OCI-LY1 (cell line): ENCODE measurements at regions not wholly inside any gene's neighbourhood (a gene's known extent, or its start where the extent isn't known, plus 50 kb on each side); places are given as distances from the start of the nearest gene placed in this dataset.

Experiments
- H2AFZ ChIP-seq: fragments of 200-600 bp; sonication (generic), shearing (Covaris generic); 2 replicates; pipeline ENCODE4 v1.6.0; 2014; ENCODE audit warnings: antibody characterized with exemption, mild to moderate bottlenecking, low read length
- H3F3A ChIP-seq: fragments of 200-600 bp; sonication (generic), shearing (Covaris generic); 2 replicates; pipeline ENCODE4 v1.6.0; 2014; ENCODE audit warnings: mild to moderate bottlenecking, antibody characterized with exemption, low read length, moderate library complexity; ENCODE audit not compliant: insufficient read depth
- H3K27ac ChIP-seq: fragments of 200-600 bp; sonication (generic); 2 replicates; pipeline ENCODE4 v1.5.1; 2014; ENCODE audit warnings: low read length, mixed run types, mild to moderate bottlenecking, low read depth; ENCODE audit not compliant: poor library complexity, severe bottlenecking
- H3K27me3 ChIP-seq: fragments of 200-600 bp; sonication (generic); 2 replicates; pipeline ENCODE4 v1.6.0; 2014; ENCODE audit warnings: antibody characterized with exemption, mild to moderate bottlenecking, low read length, moderate library complexity; ENCODE audit not compliant: insufficient read depth
- H3K36me3 ChIP-seq: fragments of 200-600 bp; sonication (generic); 2 replicates; pipeline ENCODE4 v1.6.1; 2014; ENCODE audit warnings: mild to moderate bottlenecking, antibody characterized with exemption, low read length, moderate library complexity, mixed read lengths; ENCODE audit not compliant: insufficient read depth
- H3K4me1 ChIP-seq: fragments of 200-600 bp; sonication (generic); 2 replicates; pipeline ENCODE4 v1.5.1; 2014; ENCODE audit warnings: mild to moderate bottlenecking, low read length, moderate library complexity; ENCODE audit not compliant: insufficient read depth, severe bottlenecking
- H3K4me2 ChIP-seq: fragments of 200-600 bp; sonication (generic), shearing (Covaris generic); 2 replicates; pipeline ENCODE4 v1.6.1; 2014; ENCODE audit warnings: low read length
- H3K4me3 ChIP-seq: fragments of 200-600 bp; sonication (generic); 2 replicates; pipeline ENCODE4 v1.5.1; 2014; ENCODE audit warnings: low read length, low read depth, mild to moderate bottlenecking, mixed read lengths; ENCODE audit not compliant: poor library complexity, severe bottlenecking
- H3K79me2 ChIP-seq: fragments of 200-600 bp; shearing (Covaris generic); 2 replicates; pipeline ENCODE4 v1.6.1; 2016; ENCODE audit warnings: mixed run types, low read length, mixed read lengths; ENCODE audit not compliant: insufficient read depth
- H3K9ac ChIP-seq: fragments of 200-600 bp; sonication (generic), shearing (Covaris generic); 2 replicates; pipeline ENCODE4 v1.6.1; 2014; ENCODE audit warnings: mild to moderate bottlenecking, low read length, mixed read lengths
- H3K9me2 ChIP-seq: fragments of 200-600 bp; sonication (generic), shearing (Covaris generic); 2 replicates; pipeline ENCODE4 v1.6.1; 2014; ENCODE audit warnings: low read depth, mild to moderate bottlenecking, low read length, mixed read lengths
- H3K9me3 ChIP-seq: fragments of 200-600 bp; shearing (Covaris generic); 2 replicates; pipeline ENCODE4 v1.6.1; 2014; ENCODE audit warnings: low read length, mixed read lengths
- H4K20me1 ChIP-seq: fragments of 200-600 bp; sonication (generic), shearing (Covaris generic); 2 replicates; pipeline ENCODE4 v1.6.0; 2016; ENCODE audit warnings: mild to moderate bottlenecking, low read length; ENCODE audit not compliant: insufficient read depth
- EZH2 ChIP-seq: fragments of 200-600 bp; sonication (generic), shearing (Covaris generic); IDR thresholded peaks from 2 replicates; pipeline ENCODE4 v1.8.0; 2017; ENCODE audit warnings: borderline replicate concordance, mixed run types, mild to moderate bottlenecking, antibody characterized with exemption, low read length, moderate library complexity, mixed read lengths
- TF ChIP-seq, protein P1 (sequence below): fragments of 200-600 bp; sonication (generic), shearing (Covaris generic); IDR thresholded peaks from 2 replicates; pipeline ENCODE4 v1.5.1; 2017; ENCODE audit warnings: mild to moderate bottlenecking, antibody characterized with exemption, low read length, moderate library complexity, mixed read lengths

DNA sequence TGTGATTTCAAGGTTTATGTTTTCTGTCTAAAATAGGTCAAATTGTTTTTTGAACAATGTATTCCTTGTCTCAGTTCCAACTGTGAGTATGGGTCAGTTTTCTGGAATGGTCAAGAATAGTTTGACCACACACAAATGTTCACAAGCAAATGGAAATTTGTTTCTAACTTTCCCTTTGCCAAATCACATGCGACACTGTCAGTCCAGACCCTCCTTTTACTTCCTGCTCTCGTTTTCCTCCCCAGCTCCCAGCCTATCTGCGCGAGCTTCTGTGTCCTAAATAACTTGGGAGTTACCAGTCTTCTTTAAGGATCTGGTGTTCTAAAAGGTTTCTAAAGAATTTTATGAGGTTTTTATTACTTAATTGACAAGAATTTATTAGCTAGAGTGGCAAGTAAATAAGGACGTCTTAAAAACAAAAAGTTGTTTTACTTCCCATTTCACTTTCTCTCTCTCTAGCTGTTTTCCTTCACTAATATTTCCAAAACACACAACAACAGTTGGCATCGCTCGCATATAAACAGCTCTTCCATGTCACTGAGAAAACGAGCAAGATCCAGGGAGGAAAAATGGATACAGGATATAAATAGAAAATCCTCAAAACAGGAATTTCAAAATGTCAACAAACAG is 266.1 kb upstream of the KLF6 start:
- no peaks in the 10 kb centered on the region for H3K4me1 ChIP-seq
- H3K9me2 ChIP-seq, result no peaks in the 10 kb centered on the region
- H3K79me2 ChIP-seq, result no peaks in the 10 kb centered on the region
- H3K27ac ChIP-seq, result no peak overlapping the region
- H3K9ac ChIP-seq, result no peak overlapping the region
- no peak for TF ChIP-seq EZH2
- TF ChIP-seq, protein P1, sequence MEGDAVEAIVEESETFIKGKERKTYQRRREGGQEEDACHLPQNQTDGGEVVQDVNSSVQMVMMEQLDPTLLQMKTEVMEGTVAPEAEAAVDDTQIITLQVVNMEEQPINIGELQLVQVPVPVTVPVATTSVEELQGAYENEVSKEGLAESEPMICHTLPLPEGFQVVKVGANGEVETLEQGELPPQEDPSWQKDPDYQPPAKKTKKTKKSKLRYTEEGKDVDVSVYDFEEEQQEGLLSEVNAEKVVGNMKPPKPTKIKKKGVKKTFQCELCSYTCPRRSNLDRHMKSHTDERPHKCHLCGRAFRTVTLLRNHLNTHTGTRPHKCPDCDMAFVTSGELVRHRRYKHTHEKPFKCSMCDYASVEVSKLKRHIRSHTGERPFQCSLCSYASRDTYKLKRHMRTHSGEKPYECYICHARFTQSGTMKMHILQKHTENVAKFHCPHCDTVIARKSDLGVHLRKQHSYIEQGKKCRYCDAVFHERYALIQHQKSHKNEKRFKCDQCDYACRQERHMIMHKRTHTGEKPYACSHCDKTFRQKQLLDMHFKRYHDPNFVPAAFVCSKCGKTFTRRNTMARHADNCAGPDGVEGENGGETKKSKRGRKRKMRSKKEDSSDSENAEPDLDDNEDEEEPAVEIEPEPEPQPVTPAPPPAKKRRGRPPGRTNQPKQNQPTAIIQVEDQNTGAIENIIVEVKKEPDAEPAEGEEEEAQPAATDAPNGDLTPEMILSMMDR, result no peak
- H4K20me1 ChIP-seq, result no peaks in the 10 kb centered on the region
- no peaks in the 10 kb centered on the region for H3K9me3 ChIP-seq
- H3K4me2 ChIP-seq, result no peak overlapping the region
- H3F3A ChIP-seq, result no peaks in the 10 kb centered on the region
- no peaks in the 10 kb centered on the region for H3K36me3 ChIP-seq
- no peak overlapping the region for H3K4me3 ChIP-seq
- no peaks in the 10 kb centered on the region for H3K27me3 ChIP-seq
- no peak overlapping the region for H2AFZ ChIP-seq

DNA sequence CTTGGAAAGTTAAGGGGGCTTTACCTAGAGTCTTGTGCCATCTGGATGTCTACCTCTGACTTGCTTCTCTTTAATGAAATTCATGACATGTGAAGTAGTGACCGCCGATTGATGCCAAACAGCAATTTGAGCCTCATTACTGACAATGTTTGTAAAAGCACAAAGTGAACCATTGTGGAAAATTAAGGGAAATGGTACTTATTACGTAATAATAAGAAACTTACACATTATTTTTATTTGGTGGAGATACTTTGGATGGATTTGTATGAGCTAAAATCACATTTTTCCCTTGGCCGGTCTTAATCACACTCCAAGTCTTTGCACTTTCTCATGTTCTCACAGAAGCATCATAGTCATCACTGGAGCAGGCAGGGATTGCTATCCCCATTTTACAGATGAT is 265.1 kb upstream of the KLF6 start:
- H3K27me3 ChIP-seq, result no peaks in the 10 kb centered on the region

DNA sequence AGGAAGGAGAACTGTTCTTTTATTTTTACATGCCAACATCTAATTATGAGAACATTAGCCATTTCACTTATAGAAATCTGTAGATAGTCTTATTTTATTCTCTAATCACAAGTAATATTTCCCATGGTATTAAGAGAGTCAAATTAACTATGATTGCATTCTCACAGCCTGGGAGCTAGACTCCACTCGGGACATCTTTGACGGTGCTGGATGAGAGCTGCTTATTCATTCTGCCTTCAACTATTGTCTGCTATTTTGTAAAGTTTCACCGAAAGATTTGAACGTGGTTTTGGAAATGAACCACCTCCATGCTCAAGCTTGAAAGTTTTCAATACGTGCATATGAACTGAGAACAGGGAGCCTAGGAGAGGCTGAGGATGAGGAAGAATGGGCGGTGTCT is 264.3 kb upstream of the KLF6 start:
- Histone ChIP-seq H3K36me3 (no peaks in the 10 kb centered on the region), H4K20me1 (no peaks in the 10 kb centered on the region), H3K27me3 (no peaks in the 10 kb centered on the region), H3F3A (no peaks in the 10 kb centered on the region), H3K9me2 (no peaks in the 10 kb centered on the region), H3K79me2 (no peaks in the 10 kb centered on the region), H3K9me3 (no peaks in the 10 kb centered on the region), H3K4me3 (no peak overlapping the region), H2AFZ (no peak overlapping the region), H3K9ac (no peak overlapping the region), H3K4me1 (no peaks in the 10 kb centered on the region), H3K27ac (no peak overlapping the region), H3K4me2 (no peak overlapping the region)
- TF ChIP-seq, protein P1, result no peak
- no peak for TF ChIP-seq EZH2

More for the DNA sequence above, 265.1 kb upstream of the KLF6 start:
- no peak overlapping the region for H3K4me3 ChIP-seq
- H3K9me2 ChIP-seq, result no peaks in the 10 kb centered on the region
- H3K9me3 ChIP-seq, result no peaks in the 10 kb centered on the region
- no peak overlapping the region for H2AFZ ChIP-seq
- H3K27ac ChIP-seq, result no peak overlapping the region
- no peaks in the 10 kb centered on the region for H4K20me1 ChIP-seq
- TF ChIP-seq, protein P1, result no peak
- TF ChIP-seq EZH2, result no peak
- H3K4me1 ChIP-seq, result no peaks in the 10 kb centered on the region
- no peaks in the 10 kb centered on the region for H3K79me2 ChIP-seq
- H3K9ac ChIP-seq, result no peak overlapping the region
- no peaks in the 10 kb centered on the region for H3K36me3 ChIP-seq
- no peaks in the 10 kb centered on the region for H3F3A ChIP-seq
- no peak overlapping the region for H3K4me2 ChIP-seq
